Activated CD4-positive, alpha-beta T cell treated with anti-CD3 and anti-CD28 coated beads for 36 hours (primary cell): ENCODE measurements at regions not wholly inside any gene's neighbourhood (a gene's known extent, or its start where the extent isn't known, plus 50 kb on each side); places are given as distances from the start of the nearest gene placed in this dataset.

Source experiments
- ATAC-seq: fragments of 200-7000 bp; cut with Tn5 transposase; one replicate; pipeline ENCODE4 v1.10.0; 2021; ENCODE audit warnings: mild to moderate bottlenecking, moderate library complexity
- CTCF ChIA-PET: fragments of 350-600 bp; sonication (Branson Sonifier 250); formaldehyde crosslinking; loops from one replicate; lab custom pipeline; 2021; ENCODE audit warnings: antibody characterized with exemption; lab: Charles Lee
- POLR2A ChIA-PET: fragments of 350-600 bp; sonication (Branson Sonifier 250); formaldehyde crosslinking; loops from one replicate; lab custom pipeline; 2021; ENCODE audit warnings: antibody characterized with exemption, inconsistent platforms; lab: Charles Lee
- DNase-seq: peaks from one replicate; pipeline ENCODE4 v3.0.0-alpha.2; 2020
- H3K27ac Mint-ChIP-seq: one replicate; pipeline ENCODE4 v1.8.0; 2021; ENCODE audit warnings: mixed read lengths
- H3K27me3 Mint-ChIP-seq: one replicate; pipeline ENCODE4 v1.8.0; 2021; ENCODE audit warnings: mixed read lengths
- H3K36me3 Mint-ChIP-seq: one replicate; pipeline ENCODE4 v1.8.0; 2021; ENCODE audit warnings: low read depth, mixed read lengths
- H3K4me1 Mint-ChIP-seq: one replicate; pipeline ENCODE4 v1.8.0; 2021; ENCODE audit warnings: mixed read lengths
- H3K4me3 Mint-ChIP-seq: one replicate; pipeline ENCODE4 v1.8.0; 2021; ENCODE audit warnings: mild to moderate bottlenecking, moderate library complexity, mixed read lengths
- H3K9me3 Mint-ChIP-seq: one replicate; pipeline ENCODE4 v1.8.0; 2021; ENCODE audit warnings: low read depth, mixed read lengths
- intact Hi-C, 2 experiments: fragments of 100-400 bp; cut with DNase I in 1 of 2; cut with micrococcal nuclease in 1 of 2; formaldehyde crosslinking; loops; one replicate each; pipeline versions ENCODE4 v1.14.2 to v1.15.1; 2022 to 2024; cut with DNase I, micrococcal nuclease

DNA sequence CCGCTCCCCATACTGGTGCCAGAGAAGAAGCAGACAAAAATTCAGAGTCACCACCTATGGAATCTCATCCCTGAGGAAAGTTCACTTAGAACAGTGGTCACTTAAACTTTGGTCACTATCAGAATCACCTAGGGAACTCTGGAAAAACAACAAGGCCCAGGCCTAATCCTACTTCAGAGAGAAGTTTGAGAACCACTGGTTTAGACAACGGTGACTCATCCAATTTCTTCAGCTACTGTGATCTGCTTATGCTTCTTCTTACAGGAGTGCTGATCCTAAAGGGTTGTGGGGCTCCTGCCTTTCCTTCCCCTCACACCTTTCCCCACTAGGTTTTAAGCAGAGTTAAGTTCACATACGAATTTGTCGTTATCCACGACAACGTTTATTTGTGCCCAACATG, 194.7 kb upstream of the KLF4 start:
- Mint-ChIP-seq H3K36me3 (no peaks in the 10 kb centered on the region), H3K9me3 (no peaks in the 10 kb centered on the region), H3K27me3 (peaks cover 3% of the 10 kb centered on the region), H3K27ac (no peak overlapping the region), H3K4me1 (no peaks in the 10 kb centered on the region), H3K4me3 (no peak overlapping the region)
- ChIA-PET CTCF (no interaction called here), POLR2A (no interaction called here)
- no peak for DNase-seq
- ATAC-seq: no peak
- intact Hi-C loops: no loop called here

DNA sequence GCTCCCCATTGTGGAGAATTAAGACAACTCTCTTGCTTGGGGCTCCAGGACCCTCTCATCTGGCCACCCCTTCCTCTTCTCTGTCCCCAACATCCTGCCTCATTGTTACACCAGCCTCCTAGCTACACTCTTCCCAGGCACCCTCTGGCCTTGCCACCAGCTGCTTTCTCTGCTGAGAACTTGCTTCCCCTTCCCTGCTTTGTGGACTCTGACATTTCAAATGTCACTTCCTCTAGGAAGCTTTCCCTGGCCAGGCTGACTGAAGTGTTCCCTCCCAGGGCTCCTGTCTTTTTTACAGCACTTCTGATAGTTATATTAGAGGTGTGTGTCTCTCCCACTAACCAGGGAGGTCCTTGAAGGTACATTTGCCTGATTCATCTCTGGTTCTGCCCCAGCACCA, 194.0 kb upstream of the KLF4 start:
- no peaks in the 10 kb centered on the region for H3K36me3 Mint-ChIP-seq

DNA sequence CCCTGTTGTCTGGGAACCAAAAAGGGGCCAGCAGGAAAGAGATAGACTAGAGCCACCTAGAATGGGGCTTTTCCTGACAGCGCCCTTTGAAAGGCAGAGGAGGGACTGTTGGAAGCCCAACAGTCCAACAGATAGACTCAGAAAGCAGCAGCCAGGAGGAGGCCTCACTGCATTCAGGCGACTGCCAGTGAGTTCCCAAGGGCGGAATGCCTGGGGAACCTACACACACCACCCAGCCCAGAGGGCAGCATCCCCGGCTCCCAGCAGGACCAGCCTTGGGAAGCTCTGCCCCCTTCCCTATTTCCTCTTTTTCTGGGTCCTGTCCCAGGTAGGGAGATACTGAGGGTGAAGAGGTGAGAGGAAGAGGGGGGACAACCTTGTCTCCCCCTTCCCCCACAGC, 192.4 kb upstream of the KLF4 start:
- no peaks in the 10 kb centered on the region for H3K4me1 Mint-ChIP-seq
- no peak for DNase-seq
- no peak overlapping the region for H3K4me3 Mint-ChIP-seq
- no peaks in the 10 kb centered on the region for H3K36me3 Mint-ChIP-seq
- POLR2A ChIA-PET: no interaction called here
- no peak overlapping the region for H3K27ac Mint-ChIP-seq
- CTCF ChIA-PET: no interaction called here
- no peak for ATAC-seq
- no peaks in the 10 kb centered on the region for H3K27me3 Mint-ChIP-seq
- intact Hi-C loops: no loop called here
- no peaks in the 10 kb centered on the region for H3K9me3 Mint-ChIP-seq

More for the DNA sequence above, 194.0 kb upstream of the KLF4 start:
- no peak for DNase-seq
- Mint-ChIP-seq H3K4me3 (no peak overlapping the region), H3K27ac (no peak overlapping the region), H3K9me3 (no peaks in the 10 kb centered on the region), H3K27me3 (peaks cover 3% of the 10 kb centered on the region), H3K4me1 (no peaks in the 10 kb centered on the region)
- ChIA-PET CTCF (no interaction called here), POLR2A (no interaction called here)
- no peak for ATAC-seq
- intact Hi-C loops: no loop called here

DNA sequence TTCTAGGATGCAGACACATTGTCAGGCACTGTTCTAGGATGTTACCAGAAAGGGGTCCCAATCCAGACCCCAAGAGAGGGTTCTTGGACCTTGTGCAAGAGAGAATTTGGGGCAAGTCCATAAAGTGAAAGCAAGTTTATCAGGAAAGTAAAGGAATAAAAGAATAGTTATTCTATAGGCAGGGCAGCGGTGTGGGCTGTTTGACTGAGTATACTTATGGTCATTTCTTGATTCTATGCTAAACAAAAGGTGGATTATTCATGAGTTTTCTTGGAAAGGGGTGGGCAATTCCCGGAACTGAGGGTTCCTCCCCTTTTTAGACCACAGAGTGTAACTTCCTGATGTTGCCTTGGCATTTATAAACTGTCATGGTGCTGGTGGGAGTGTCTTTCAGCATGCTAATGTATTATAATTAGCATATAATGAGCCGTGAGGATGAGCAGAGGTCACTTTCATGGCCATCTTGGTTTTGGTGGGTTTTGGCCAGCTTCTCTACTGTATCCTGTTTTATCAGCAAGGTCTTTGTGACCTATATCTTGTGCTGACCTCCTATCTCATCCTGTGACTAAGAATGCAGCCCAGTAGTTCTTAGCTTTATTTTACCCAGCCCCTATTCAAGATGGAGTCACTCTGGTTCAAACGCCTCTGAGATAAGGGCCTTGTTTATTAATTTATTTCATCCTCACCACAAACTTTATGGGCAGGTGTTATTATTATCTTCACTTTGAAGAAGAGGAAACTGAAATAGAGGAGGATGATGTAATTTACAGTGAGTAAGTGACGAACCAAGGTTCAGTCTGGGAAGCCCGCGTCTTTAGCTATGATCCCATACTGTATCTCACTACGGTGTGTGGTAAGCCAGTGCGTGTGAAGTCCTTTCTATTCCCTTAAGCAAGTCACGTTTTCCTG, 186.0 kb upstream of the KLF4 start:
- CTCF ChIA-PET: interaction anchor here (0.7 kb wide), 1 partner anchor 10 kb away, joined by 3 read pairs; no protein-coding TSS in a partner anchor
- intact Hi-C loops: no loop called here

DNA sequence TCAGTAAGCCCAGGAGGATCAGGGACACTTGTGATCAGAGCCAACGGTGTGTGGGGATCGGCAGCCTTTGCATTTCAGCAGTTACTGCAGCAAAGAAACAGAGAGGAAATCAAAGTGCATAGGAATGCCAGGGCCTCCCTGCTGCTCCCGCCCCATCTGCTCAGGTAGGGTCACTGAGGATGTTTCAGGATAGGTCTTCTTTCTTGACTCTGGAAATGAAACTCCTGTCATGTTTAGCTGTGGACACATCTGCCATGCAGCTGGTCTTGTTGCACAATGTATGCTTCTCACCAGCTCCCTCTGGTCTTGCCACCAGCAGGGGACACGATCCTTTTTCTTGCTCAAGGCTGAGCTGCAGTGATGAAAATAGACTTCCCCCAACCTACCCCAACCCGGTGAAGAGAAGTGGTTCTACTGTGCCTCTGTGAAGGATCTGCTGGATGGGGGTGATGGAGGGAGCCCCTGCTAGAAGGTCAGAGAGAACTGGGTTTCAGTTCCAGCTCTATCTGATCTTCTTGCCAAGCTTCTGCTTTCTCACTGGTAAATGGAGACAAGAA, 185.2 kb upstream of the KLF4 start:
- Mint-ChIP-seq H3K4me3 (no peak overlapping the region), H3K9me3 (no peaks in the 10 kb centered on the region), H3K27ac (no peak overlapping the region), H3K36me3 (no peaks in the 10 kb centered on the region), H3K27me3 (peaks cover 3% of the 10 kb centered on the region), H3K4me1 (no peaks in the 10 kb centered on the region)
- ChIA-PET CTCF (no interaction called here), POLR2A (no interaction called here)
- intact Hi-C loops: no loop called here
- no peak for DNase-seq
- ATAC-seq: no peak

More for the DNA sequence above, 186.0 kb upstream of the KLF4 start:
- no peak for DNase-seq
- H3K27ac Mint-ChIP-seq: no peak overlapping the region
- no peak overlapping the region for H3K4me3 Mint-ChIP-seq
- no peaks in the 10 kb centered on the region for H3K4me1 Mint-ChIP-seq
- no peaks in the 10 kb centered on the region for H3K9me3 Mint-ChIP-seq
- peaks cover 3% of the 10 kb centered on the region for H3K27me3 Mint-ChIP-seq
- H3K36me3 Mint-ChIP-seq: no peaks in the 10 kb centered on the region
- ATAC-seq: no peak
- POLR2A ChIA-PET: no interaction called here

DNA sequence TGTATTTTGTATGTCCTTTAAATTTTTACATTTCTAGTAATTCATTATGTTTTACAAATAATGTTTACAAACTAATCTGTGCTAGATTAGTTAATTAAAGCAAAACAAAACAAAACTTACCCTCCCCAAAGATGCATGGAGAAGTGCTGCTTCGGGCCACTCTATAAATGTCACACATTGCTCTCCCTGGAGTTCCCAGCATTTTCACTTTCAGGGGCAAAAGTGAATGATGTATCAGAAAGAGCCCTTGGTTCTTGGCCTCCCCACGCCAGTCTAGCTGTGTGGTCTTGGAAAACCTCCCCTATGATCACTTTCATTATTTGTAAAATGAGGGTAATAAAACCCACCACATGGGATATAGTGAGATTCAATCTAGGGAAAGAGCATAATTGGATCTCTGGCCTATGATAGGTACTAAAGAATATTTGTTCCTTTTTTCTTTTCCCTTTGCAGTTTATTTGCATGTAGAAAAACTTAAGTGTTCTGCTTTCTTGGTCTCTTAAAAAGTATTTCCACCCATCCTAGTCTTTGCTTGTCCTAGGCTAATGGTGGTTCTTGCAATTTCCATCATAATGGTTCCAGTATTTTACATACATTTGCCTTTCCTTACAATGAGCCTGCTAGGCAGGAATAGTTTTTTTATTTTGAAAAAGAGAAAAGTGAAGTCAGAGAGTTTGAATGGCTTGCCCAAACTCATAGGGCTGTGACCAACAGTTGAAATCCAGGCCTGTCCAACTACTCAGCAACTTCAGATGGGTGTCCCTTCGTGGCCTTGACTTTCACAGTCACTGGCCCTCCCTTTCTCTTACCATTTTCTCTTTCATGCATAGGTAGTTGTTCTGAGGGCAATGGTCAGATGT, 184.5 kb upstream of the KLF4 start:
- CTCF ChIA-PET: no interaction called here
- Mint-ChIP-seq H3K4me3 (no peak overlapping the region), H3K27me3 (peaks cover 3% of the 10 kb centered on the region), H3K4me1 (no peaks in the 10 kb centered on the region), H3K9me3 (no peaks in the 10 kb centered on the region), H3K27ac (no peak overlapping the region), H3K36me3 (no peaks in the 10 kb centered on the region)
- ATAC-seq (no peak), DNase-seq (no peak)
- POLR2A ChIA-PET: no interaction called here
- intact Hi-C loops: no loop called here

DNA sequence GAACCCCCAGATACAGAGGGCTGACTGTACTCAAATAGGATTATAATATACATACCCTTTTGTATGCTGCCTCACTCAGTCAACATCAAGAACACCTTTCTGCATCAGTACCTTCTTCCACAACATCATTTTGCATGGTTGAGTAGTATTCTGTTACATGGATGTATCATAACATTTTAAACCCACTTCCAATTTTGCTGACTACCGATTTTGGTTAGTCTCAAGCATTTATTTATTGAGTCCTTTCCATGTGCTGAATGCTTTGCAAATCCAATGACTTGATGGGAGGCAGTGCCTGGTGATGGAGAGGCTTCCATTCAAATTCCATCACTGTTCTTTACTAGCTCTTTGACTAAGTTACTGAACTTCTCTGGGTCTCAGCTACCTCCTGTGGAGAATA, 182.0 kb upstream of the KLF4 start:
- ChIA-PET POLR2A (no interaction called here), CTCF (no interaction called here)
- no peak overlapping the region for H3K4me3 Mint-ChIP-seq
- H3K27me3 Mint-ChIP-seq: peaks cover 3% of the 10 kb centered on the region
- H3K27ac Mint-ChIP-seq: no peak overlapping the region
- ATAC-seq (no peak), DNase-seq (no peak)
- no peaks in the 10 kb centered on the region for H3K4me1 Mint-ChIP-seq
- H3K36me3 Mint-ChIP-seq: no peaks in the 10 kb centered on the region
- intact Hi-C loops: no loop called here
- H3K9me3 Mint-ChIP-seq: no peaks in the 10 kb centered on the region

DNA sequence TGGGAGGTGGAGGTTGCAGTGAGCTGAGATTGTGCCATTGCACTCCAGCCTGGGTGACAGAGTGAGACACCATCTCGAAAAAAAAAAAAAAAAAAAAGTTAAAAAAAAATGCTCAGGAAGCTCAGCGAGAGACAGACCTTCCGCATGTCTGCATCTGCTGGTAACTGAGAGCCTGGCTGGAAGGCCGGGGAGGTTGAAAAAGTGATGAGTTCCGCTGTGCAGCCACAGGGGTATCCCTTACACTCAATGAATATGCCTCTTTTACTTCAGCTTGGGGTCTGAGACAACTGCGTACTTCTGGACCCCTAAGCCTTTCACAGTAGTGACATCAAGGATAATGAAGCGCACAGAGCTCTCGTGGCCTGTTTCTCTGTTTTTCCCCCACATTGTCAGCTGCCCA, 179.9 kb upstream of the KLF4 start:
- DNase-seq (no peak), ATAC-seq (no peak)
- H3K9me3 Mint-ChIP-seq: no peaks in the 10 kb centered on the region
- H3K4me3 Mint-ChIP-seq: no peak overlapping the region
- POLR2A ChIA-PET: interaction anchor here (0.6 kb wide), 1 partner anchor 10 kb away, joined by 3 read pairs; no protein-coding TSS in a partner anchor
- CTCF ChIA-PET: interaction anchor here (0.6 kb wide), 1 partner anchor 1090 kb away, joined by 4 read pairs; no protein-coding TSS in a partner anchor
- no peaks in the 10 kb centered on the region for H3K36me3 Mint-ChIP-seq
- intact Hi-C loops: no loop called here
- H3K4me1 Mint-ChIP-seq: no peaks in the 10 kb centered on the region
- H3K27me3 Mint-ChIP-seq: peaks cover 3% of the 10 kb centered on the region
- H3K27ac Mint-ChIP-seq: no peak overlapping the region

DNA sequence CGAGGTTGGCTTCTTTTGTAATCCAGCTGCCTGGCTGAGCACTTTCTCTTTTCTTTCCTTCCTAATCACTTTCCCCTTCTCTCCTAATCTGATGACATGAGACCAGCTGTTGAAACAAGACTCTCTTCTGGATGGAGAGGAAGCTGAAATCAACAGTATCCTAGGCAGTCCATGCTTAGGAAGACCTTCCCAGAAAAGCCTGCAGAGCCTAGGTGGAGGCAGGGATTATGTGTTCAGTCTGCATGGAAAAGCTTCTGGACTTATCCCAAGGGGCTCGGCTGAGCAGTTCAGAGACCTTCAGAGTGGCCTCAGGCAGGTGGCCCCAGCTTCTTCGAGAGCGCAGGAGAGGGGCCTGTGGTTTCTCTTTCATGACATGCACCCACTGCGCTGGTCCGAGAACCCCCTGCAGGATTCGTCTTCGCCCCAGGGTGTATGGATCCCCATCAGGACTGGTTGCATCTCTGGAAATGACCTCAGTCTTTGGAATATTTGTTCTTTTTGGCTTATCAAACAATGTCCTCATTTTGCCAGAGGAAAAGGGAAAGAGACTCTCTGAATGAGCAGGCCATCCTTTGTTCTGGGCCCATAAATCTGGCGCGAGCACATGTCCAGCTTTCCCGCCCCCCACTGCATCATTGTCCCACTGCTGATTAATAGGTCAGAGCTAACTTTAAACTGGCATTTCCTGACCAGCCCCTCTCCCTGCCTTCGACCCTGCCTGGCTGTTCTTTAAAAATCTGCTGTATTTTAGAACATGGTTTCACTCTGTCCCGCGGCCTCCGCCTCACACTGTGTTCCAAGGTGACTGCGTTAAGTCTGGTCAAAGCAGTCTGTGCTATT, 177.9 kb upstream of the KLF4 start:
- intact Hi-C loops: no loop called here
- CTCF ChIA-PET: no interaction called here
- peaks cover under 1% of the 10 kb centered on the region for H3K9me3 Mint-ChIP-seq
- peaks cover 3% of the 10 kb centered on the region for H3K27me3 Mint-ChIP-seq
- no peak overlapping the region for H3K4me3 Mint-ChIP-seq
- H3K4me1 Mint-ChIP-seq: no peaks in the 10 kb centered on the region
- ATAC-seq: no peak
- no peak overlapping the region for H3K27ac Mint-ChIP-seq
- H3K36me3 Mint-ChIP-seq: no peaks in the 10 kb centered on the region
- no peak for DNase-seq
- POLR2A ChIA-PET: no interaction called here

DNA sequence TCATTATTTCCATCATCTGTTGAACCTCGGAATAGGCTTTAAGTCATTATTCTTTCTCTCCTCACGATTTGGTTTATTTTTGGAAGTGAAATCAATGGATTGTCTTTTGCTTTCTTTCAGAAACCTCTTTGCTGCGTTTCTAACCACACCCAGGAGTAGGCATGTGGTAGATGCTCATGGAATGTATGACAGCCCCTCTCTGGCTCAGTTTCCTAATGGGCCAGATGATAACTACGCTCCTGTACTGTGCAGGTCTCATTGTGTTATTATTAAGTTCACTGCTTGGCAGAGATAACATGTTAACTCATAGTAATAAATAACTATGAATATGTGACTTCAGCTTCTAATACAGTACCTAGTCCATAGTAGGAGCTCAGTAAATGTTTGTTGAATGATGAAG, 175.5 kb upstream of the KLF4 start:
- Mint-ChIP-seq H3K4me3 (no peak overlapping the region), H3K27ac (no peak overlapping the region), H3K4me1 (no peaks in the 10 kb centered on the region), H3K9me3 (peaks cover 1% of the 10 kb centered on the region), H3K36me3 (no peaks in the 10 kb centered on the region), H3K27me3 (no peaks in the 10 kb centered on the region)
- CTCF ChIA-PET: no interaction called here
- ATAC-seq (no peak), DNase-seq (no peak)
- POLR2A ChIA-PET: no interaction called here
- intact Hi-C loops: no loop called here

DNA sequence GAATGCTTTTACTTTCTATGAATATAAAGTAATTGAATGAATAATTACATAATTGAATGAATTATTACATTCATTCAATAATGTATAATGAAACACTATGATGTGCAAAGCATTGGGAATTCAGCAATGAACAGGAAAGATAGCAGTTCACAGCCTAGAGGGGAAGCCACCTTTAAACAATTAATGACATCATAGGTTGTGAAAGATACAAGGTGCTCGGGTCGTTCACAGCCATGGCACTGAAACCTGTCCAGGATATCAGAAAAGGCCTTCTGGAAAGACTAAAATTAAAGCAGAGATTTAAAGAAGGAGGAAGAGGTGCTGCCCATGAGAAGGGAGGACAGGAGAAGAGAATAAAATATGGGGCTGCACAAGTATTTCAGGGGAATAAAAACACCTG, 171.4 kb upstream of the KLF4 start:
- CTCF ChIA-PET: interaction anchor here (0.6 kb wide), 1 partner anchor 268 kb away, joined by 3 read pairs; no protein-coding TSS in a partner anchor

More for the DNA sequence above, 171.4 kb upstream of the KLF4 start:
- DNase-seq (no peak), ATAC-seq (no peak)
- Mint-ChIP-seq H3K4me3 (no peak overlapping the region), H3K27me3 (no peaks in the 10 kb centered on the region), H3K36me3 (no peaks in the 10 kb centered on the region), H3K27ac (no peak overlapping the region), H3K9me3 (peaks cover 1% of the 10 kb centered on the region), H3K4me1 (no peaks in the 10 kb centered on the region)
- POLR2A ChIA-PET: no interaction called here
- intact Hi-C loops: no loop called here
